ENCODE measurements at regions not wholly inside any gene's neighbourhood (a gene's known extent, or its start where the extent isn't known, plus 50 kb on each side); places are given as distances from the start of the nearest gene placed in this dataset.

- no peak for TF ChIP-seq CTCF (conservative IDR thresholded peaks at IDR 0.05 in 1 of 2, IDR thresholded peaks at IDR 0.05 in 1 of 2; ENCODE audit: extremely low read depth in 1 of 2, insufficient read depth in 1 of 2, low read depth in 1 of 2, low read length in 2 of 2)
- TF ChIP-seq EZH2 (IDR thresholded peaks at IDR 0.05; ENCODE audit: borderline replicate concordance, low read length), result no peak
Measured at GRCh38 chr3:132926098-132926497, 112.1 kb upstream of the TMEM108 start.

Measured in mammary epithelial cell (primary cell).